ENCODE measurements at regions not wholly inside any gene's neighbourhood (a gene's known extent, or its start where the extent isn't known, plus 50 kb on each side); places are given as distances from the start of the nearest gene placed in this dataset.

- DNase-seq (ENCODE audit: low read depth), result no peak
- TF ChIP-seq CTCF (IDR thresholded peaks at IDR 0.05; ENCODE audit: low read depth, low read length, missing control alignments), result no peak
- in situ Hi-C loops (cut with HindIII; ENCODE audit: low sequenced_read_pairs), result no loop called here
- no peak overlapping the region for H3K4me3 ChIP-seq (ENCODE audit: low read depth, low read length)
These were observed 231.5 kb downstream of the ZNF608 start for GRCh38 chr5:124514956-124515355.

GRCh38 chr5:124512952-124513632, 233.3 kb downstream of the ZNF608 start:
- no peak for TF ChIP-seq CTCF (IDR thresholded peaks at IDR 0.05; ENCODE audit: low read depth, low read length, missing control alignments)
- in situ Hi-C loops (cut with HindIII; ENCODE audit: low sequenced_read_pairs), result no loop called here
- H3K4me3 ChIP-seq (ENCODE audit: low read depth, low read length), result no peak overlapping the region
- DNase-seq (ENCODE audit: low read depth), result no peak

- TF ChIP-seq CTCF (IDR thresholded peaks at IDR 0.05; ENCODE audit: low read depth, low read length, missing control alignments), result no peak
- H3K4me3 ChIP-seq (ENCODE audit: low read depth, low read length), result no peak overlapping the region
- in situ Hi-C loops (cut with HindIII; ENCODE audit: low sequenced_read_pairs), result no loop called here
- peak; percentile 29 for DNase-seq (ENCODE audit: low read depth)
These were observed 234.2 kb downstream of the ZNF608 start for GRCh38 chr5:124512236-124512635.

- in situ Hi-C loops (cut with HindIII; ENCODE audit: low sequenced_read_pairs), result no loop called here
- TF ChIP-seq CTCF (IDR thresholded peaks at IDR 0.05; ENCODE audit: low read depth, low read length, missing control alignments), result no peak
- DNase-seq (ENCODE audit: low read depth), result peak; percentile 39
- no peak overlapping the region for H3K4me3 ChIP-seq (ENCODE audit: low read depth, low read length)
These were observed 234.6 kb downstream of the ZNF608 start for GRCh38 chr5:124511791-124512190.

GRCh38 chr5:124507688-124508087, 238.8 kb downstream of the ZNF608 start:
- no peak overlapping the region for H3K4me3 ChIP-seq (ENCODE audit: low read depth, low read length)
- in situ Hi-C loops (cut with HindIII; ENCODE audit: low sequenced_read_pairs), result no loop called here
- no peak for TF ChIP-seq CTCF (IDR thresholded peaks at IDR 0.05; ENCODE audit: low read depth, low read length, missing control alignments)
- no peak for DNase-seq (ENCODE audit: low read depth)

GRCh38 chr5:124504081-124504916, 242.1 kb downstream of the ZNF608 start:
- H3K4me3 ChIP-seq (ENCODE audit: low read depth, low read length), result no peak overlapping the region
- DNase-seq (ENCODE audit: low read depth), result peak; percentile 29
- in situ Hi-C loops (cut with HindIII; ENCODE audit: low sequenced_read_pairs), result no loop called here
- no peak for TF ChIP-seq CTCF (IDR thresholded peaks at IDR 0.05; ENCODE audit: low read depth, low read length, missing control alignments)
